ENCODE measurements at regions not wholly inside any gene's neighbourhood (a gene's known extent, or its start where the extent isn't known, plus 50 kb on each side); places are given as distances from the start of the nearest gene placed in this dataset.

GRCh38 chr17:68698746-68699145 lies 97.6 kb upstream of the FAM20A start (continued):
- no peak for TF ChIP-seq NFYB (IDR thresholded peaks at IDR 0.05; ENCODE audit: insufficient read depth, low read depth, low read length)
- TF ChIP-seq RELA (IDR thresholded peaks at IDR 0.05; ENCODE audit: borderline replicate concordance, partially characterized antibody) = no peak
- no peak for TF ChIP-seq YBX1 (IDR thresholded peaks at IDR 0.05)
- TF ChIP-seq ATF7 (IDR thresholded peaks at IDR 0.05; ENCODE audit: low read depth) = no peak
- TF ChIP-seq IRF5 (IDR thresholded peaks at IDR 0.05; ENCODE audit: borderline replicate concordance) = no peak
- TF ChIP-seq TARDBP (IDR thresholded peaks at IDR 0.05; ENCODE audit: borderline replicate concordance) = no peak
- no peak for TF ChIP-seq BHLHE40 (IDR thresholded peaks at IDR 0.05; ENCODE audit: borderline replicate concordance in 1 of 2, low read depth in 2 of 2, low read length in 1 of 2)
- TF ChIP-seq E2F8 (IDR thresholded peaks at IDR 0.05; ENCODE audit: low read depth, partially characterized antibody) = no peak
- TF ChIP-seq ATF2 (IDR thresholded peaks at IDR 0.05; ENCODE audit: low read length) = no peak
- TF ChIP-seq POLR2A (IDR thresholded peaks at IDR 0.05; ENCODE audit: low read depth, low read length) = no peak
